HG03025 (cell line): ENCODE measurements at regions not wholly inside any gene's neighbourhood (a gene's known extent, or its start where the extent isn't known, plus 50 kb on each side); places are given as distances from the start of the nearest gene placed in this dataset.

ENCODE experiments used
- ATAC-seq: cut with Tn5 transposase; IDR thresholded peaks from one replicate; pipeline ENCODE4 v1.9.1; 2021; ENCODE audit warnings: mild to moderate bottlenecking, moderate library complexity; ENCODE audit not compliant: unreplicated experiment, low FRiP score

DNA sequence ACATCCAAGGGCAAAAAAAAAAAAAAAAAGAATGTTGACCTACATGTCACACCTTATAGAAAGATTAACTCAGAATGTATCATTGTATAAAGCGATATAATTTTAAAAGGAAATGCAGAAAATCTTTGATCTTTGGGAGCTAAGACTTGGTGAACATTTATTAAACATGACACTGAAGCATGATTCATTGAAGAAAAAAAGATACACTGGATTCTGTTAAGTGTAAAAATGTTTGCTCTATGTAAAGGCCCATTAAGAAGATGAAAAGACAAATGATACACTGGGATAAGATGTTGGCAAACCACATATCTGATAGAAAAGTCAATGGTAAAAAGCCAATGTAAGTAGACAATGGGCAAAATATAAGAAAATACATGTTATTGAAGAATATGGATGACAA, 1131.0 kb downstream of the AACS start:
- no peak for ATAC-seq

GRCh38 chr12:126198516-126198915, 1133.3 kb downstream of the AACS start:
- no peak for ATAC-seq

DNA sequence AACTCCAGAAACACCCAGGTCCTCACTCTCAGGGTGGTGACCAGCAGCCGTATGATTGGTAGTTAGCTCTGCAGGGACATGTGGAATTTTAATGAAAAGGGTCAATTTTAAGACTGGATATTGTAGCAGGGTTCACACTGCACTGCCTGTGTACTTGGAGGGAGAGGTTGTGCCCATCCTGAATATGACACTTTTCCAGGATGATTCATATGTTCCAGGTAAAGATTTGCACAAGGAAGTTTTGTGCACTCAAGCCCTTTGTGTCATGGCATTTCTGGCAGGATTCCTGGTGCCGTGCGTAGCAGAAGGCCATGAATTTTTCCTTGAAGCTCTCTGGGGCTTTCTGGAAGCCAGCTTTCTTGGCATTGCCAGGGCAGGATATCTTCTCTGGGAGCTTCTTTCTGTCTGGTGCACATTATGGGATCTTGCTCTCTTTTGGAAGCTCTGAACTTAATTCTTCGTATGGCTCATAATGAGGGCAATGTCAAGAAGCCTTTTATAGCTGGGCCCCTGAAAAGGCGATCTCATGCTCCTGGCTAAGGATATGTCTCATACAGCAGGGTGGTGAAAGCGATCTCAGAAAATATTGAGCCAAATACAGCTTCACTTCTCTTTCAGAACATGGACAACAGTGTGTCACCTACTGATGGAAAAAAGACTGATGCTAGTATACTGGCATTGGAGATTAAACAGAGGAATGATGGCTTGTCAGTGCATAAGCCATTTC, 1133.9 kb downstream of the AACS start:
- ATAC-seq = no peak

GRCh38 chr12:126201981-126202537, 1136.8 kb downstream of the AACS start:
- no peak for ATAC-seq

DNA sequence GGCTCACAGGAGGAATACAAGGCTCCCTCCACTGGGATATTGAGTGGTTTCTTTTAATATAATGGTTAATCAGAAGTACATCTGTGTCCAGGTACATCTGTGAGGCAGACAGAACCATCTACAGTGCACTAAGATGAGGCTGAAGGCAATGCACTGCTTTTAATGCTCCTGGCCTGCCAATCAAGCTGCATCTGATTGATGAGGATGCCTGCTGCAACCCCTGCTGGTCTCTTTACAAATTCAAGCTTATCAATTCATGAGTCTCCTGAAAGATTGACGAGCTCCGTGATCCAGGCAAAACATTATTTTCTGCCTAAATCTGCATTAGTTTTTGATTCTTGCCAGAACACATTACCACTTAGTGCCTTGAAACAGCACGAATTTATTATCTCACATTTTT, 1139.1 kb downstream of the AACS start:
- no peak for ATAC-seq

GRCh38 chr12:126210026-126210425, 1144.8 kb downstream of the AACS start:
- ATAC-seq = no peak

GRCh38 chr12:126210448-126210847, 1145.2 kb downstream of the AACS start:
- no peak for ATAC-seq

- no peak for ATAC-seq
Observed at GRCh38 chr12:126212824-126213223, 1147.6 kb downstream of the AACS start.

GRCh38 chr12:126218697-126219096, 1153.5 kb downstream of the AACS start:
- ATAC-seq = no peak

GRCh38 chr12:126219139-126219538, 1153.9 kb downstream of the AACS start:
- ATAC-seq = no peak

- ATAC-seq = no peak
Observed at GRCh38 chr12:126219654-126220279, 1154.5 kb downstream of the AACS start.

DNA sequence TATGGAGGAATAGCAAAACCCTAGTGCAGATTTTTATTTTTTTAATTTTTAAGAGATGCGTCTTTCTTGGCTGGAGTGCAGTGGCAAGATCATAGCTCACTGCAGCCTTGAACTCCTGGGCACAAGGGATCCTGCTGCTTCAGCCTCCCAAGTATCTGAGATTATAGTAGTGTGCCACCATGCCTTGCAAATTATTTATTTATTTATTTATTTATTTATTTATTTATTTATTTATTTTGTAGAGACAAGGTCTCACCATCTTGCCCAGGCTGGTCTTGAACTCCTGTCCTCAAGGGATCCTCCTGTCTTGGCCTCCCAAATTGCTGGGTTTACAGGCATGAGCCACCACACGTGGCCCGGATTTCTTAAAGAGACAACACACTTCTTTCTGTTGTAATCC, 1158.8 kb downstream of the AACS start:
- no peak for ATAC-seq

DNA sequence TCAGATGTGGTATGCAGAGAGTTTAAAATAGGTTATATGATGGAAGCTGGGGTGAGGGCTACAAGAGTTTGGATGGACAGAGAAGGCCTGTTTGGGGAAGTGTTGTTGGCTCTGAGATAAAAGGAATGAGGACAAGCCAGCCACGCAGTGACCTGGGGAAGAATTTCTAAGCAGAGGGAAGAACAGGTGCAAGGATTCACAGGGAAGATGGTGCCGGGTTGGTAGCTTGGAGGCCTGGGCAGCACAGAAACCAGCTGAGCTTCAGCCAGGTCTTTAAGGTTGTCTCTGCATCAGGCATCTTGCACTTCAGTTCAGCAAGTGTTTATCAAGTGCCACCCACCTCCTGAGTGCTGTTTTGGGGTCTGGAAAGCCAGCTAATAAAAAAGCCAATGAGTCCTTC, 1163.7 kb downstream of the AACS start:
- ATAC-seq = no peak

GRCh38 chr12:126232711-126233110, 1167.5 kb downstream of the AACS start:
- ATAC-seq = no peak

- ATAC-seq = no peak
Observed at GRCh38 chr12:126233625-126234024, 1168.4 kb downstream of the AACS start.

- no peak for ATAC-seq
Observed at GRCh38 chr12:126243814-126244440, 1178.7 kb downstream of the AACS start.

DNA sequence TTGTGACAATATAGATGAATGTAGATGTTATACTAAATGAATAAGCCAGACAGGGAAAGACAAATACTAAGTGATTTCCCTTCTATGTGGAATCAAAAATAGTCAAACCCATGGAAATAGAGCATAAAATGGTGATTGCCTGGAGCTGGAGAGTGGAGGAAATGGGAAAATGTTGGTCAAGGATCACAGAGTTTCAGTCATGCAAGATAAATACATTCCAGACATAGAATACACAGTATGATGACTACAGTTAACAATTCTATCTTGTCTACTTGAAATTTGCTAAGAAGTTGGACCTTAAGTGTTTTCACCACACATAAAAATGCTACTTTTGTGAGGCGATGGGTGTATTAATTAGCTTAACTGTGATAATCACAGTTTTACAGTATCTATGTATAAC, 1182.7 kb downstream of the AACS start:
- no peak for ATAC-seq

- no peak for ATAC-seq
Observed at GRCh38 chr12:126248871-126249403, 1183.7 kb downstream of the AACS start.

- no peak for ATAC-seq
Observed at GRCh38 chr12:126258190-126258589, 1193.0 kb downstream of the AACS start.

GRCh38 chr12:126262829-126263228, 1197.6 kb downstream of the AACS start:
- no peak for ATAC-seq

DNA sequence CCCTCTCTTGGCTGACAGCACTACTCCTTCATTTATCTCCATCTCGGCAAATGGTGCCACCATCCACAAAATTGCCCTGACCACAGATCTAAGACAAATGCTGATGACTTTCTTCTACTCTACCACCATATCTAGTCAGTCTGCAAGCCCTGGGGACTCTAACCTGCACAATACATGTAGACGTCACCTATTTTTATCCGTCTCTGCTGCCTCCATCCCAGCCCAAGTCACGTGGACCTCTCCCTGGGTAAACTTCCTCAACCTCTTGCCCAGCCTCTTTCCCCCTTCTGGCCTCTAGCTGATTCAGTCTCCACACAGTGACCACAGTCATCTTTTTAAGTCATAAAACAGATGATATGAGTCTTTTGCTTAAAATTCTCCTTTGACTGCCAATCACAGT, 1203.0 kb downstream of the AACS start:
- ATAC-seq = no peak
